Hepatocyte (in vitro differentiated cells): ENCODE measurements at regions not wholly inside any gene's neighbourhood (a gene's known extent, or its start where the extent isn't known, plus 50 kb on each side); places are given as distances from the start of the nearest gene placed in this dataset.

Source experiments
- CTCF ChIP-seq: fragments of 200-600 bp; sonication (generic); IDR thresholded peaks from 2 replicates; pipeline ENCODE4 v1.5.1; 2016; ENCODE audit warnings: antibody characterized with exemption, mild to moderate bottlenecking; ENCODE audit not compliant: poor library complexity
- EZH2 ChIP-seq: fragments of 200-600 bp; sonication (generic); IDR thresholded peaks from 2 replicates; pipeline ENCODE4 v1.6.1; 2016; ENCODE audit warnings: antibody characterized with exemption, mild to moderate bottlenecking, borderline replicate concordance
- EZH2phosphoT487 ChIP-seq: fragments of 200-600 bp; sonication (generic); IDR thresholded peaks from one replicate; pipeline ENCODE4 v1.6.1; 2018; ENCODE audit warnings: antibody characterized with exemption, mild to moderate bottlenecking, low read depth, moderate library complexity; ENCODE audit not compliant: unreplicated experiment, severe bottlenecking

GRCh38 chr3:20574746-20575145 lies 388.7 kb upstream of the SGO1 start:
- no peak for TF ChIP-seq EZH2phosphoT487
- TF ChIP-seq CTCF: no peak
- TF ChIP-seq EZH2: no peak
